Heart left ventricle (tissue), 13 donors: ENCODE measurements at regions not wholly inside any gene's neighbourhood (a gene's known extent, or its start where the extent isn't known, plus 50 kb on each side); places are given as distances from the start of the nearest gene placed in this dataset.

ENCODE experiments used
- CTCF ChIP-seq, 12 donors: fragments of 200-600 bp; sonication (generic) in 4 of 12; IDR thresholded peaks; one replicate each; pipeline versions ENCODE4 v1.5.0 to v1.8.0; 2018 to 2022; ENCODE audit warnings: antibody characterized with exemption in 12 of 12, mild to moderate bottlenecking in 5 of 12
- POLR2A ChIP-seq, 2 donors: fragments of 450-650 bp; IDR thresholded peaks; one replicate each; pipeline ENCODE4 v1.6.1; 2017; ENCODE audit warnings: antibody characterized with exemption in 2 of 2, mild to moderate bottlenecking in 2 of 2, moderate library complexity in 2 of 2
- donor health status: ischemic (EF 13 %, LVEDD 7.1; RV severe dilation, severe dysfunction).
- donor health status: DM: no; HTN: yes; CAD: no.
- donor health status: DM: no; HTN: no; CAD: no.
- donor health status: ischemic (EF 25% LVEDD 6.9; RV normal size, moderate dysfunction).
- donor health status: ischemic (EF 25% LVEDD 5.7; RV mildly dilated, moderate dysfunction).
- donor health status: ischemic (EF 35%, LVEDD 5.7; RV mildly dilated, moderate dysfunction).
- donor health status: nonischemic (EF 11% LVEDD 7.7; RV severe dilation, severe dysfunction).
- donor health status: DM: yes; HTN: yes; CAD: no.
- donor health status: PGD.
- donor health status: ischemic (EF 29% LVEDD 5.4; RV normal size, mild dysfunction).
- donor health status: nonischemic (EF 23%, LVEDD 6.1; RV moderate dilation, normal function).

DNA sequence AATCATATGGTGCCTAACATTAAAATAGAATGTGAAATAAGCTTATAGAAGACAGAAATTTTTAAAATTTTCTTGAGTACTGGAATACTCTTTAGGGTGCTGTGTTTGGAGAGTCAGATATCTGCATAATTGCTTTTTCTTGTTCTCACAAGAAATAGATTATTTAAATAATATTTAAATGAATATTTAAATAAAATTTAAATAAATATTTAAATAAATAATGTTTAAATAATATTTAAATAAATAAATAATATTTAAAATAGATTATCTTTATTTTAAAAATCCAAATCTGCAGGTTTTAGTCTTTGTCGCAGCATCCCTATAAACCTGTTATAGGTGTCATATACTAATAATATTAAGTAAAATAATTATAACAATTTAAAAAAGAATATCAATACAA is 1589.4 kb downstream of the MAT2B start:
- TF ChIP-seq CTCF (IDR thresholded peaks at IDR 0.05): no peak
- TF ChIP-seq POLR2A (IDR thresholded peaks at IDR 0.05): no peak
